HEK293 (cell line): ENCODE measurements at regions not wholly inside any gene's neighbourhood (a gene's known extent, or its start where the extent isn't known, plus 50 kb on each side); places are given as distances from the start of the nearest gene placed in this dataset.

ENCODE experiments used
- BCL11A ChIP-seq: fragments of 450-650 bp; formaldehyde crosslinking; IDR thresholded peaks from 2 replicates; pipeline ENCODE4 v1.5.1; 2016; ENCODE audit warnings: low read depth, missing biosample characterization, missing genetic modification characterization
- ELK4 ChIP-seq: IDR thresholded peaks from 2 replicates; pipeline ENCODE4 v1.6.1; 2011; ENCODE audit warnings: mild to moderate bottlenecking, low read depth, low read length, borderline replicate concordance
- GLI2 ChIP-seq: fragments of 450-650 bp; formaldehyde crosslinking; IDR thresholded peaks from 2 replicates; pipeline ENCODE4; 2017; ENCODE audit warnings: missing biosample characterization, missing genetic modification characterization, low read depth, borderline replicate concordance
- IKZF3 ChIP-seq: fragments of 450-650 bp; IDR thresholded peaks from 2 replicates; pipeline ENCODE4 v1.5.0; 2018; ENCODE audit warnings: missing biosample characterization, mild to moderate bottlenecking, missing genetic modification characterization, moderate library complexity
- MEIS1 ChIP-seq: sonication (generic); formaldehyde crosslinking; IDR thresholded peaks from 2 replicates; pipeline ENCODE4 v1.8.1; 2022; ENCODE audit warnings: missing genetic modification reagents, mild to moderate bottlenecking, borderline replicate concordance
- OSR2 ChIP-seq: fragments of 450-650 bp; formaldehyde crosslinking; IDR thresholded peaks from 2 replicates; pipeline ENCODE4 v1.5.1; 2016; ENCODE audit warnings: missing biosample characterization, missing genetic modification characterization
- PRDM4 ChIP-seq: fragments of 450-650 bp; formaldehyde crosslinking; IDR thresholded peaks from 2 replicates; pipeline ENCODE4 v1.5.1; 2017; ENCODE audit warnings: missing biosample characterization, missing genetic modification characterization
- SETDB1 ChIP-seq: IDR thresholded peaks from one replicate; pipeline ENCODE4 v1.6.1; 2017; ENCODE audit warnings: mild to moderate bottlenecking, low read length, moderate library complexity, mixed read lengths; ENCODE audit not compliant: insufficient read length
- ZBTB44 ChIP-seq: fragments of 450-650 bp; IDR thresholded peaks from 2 replicates; pipeline ENCODE4 v1.5.1; 2018; ENCODE audit warnings: missing biosample characterization, mild to moderate bottlenecking, missing genetic modification characterization
- ZBTB7A ChIP-seq: fragments of 450-650 bp; formaldehyde crosslinking; IDR thresholded peaks from 2 replicates; pipeline ENCODE4 v1.5.1; 2016; ENCODE audit warnings: low read depth, missing biosample characterization, missing genetic modification characterization
- ZEB2 ChIP-seq: fragments of 450-650 bp; formaldehyde crosslinking; IDR thresholded peaks from 2 replicates; pipeline ENCODE4 v1.5.1; 2016; ENCODE audit warnings: missing biosample characterization, missing genetic modification characterization
- ZNF157 ChIP-seq: fragments of 450-650 bp; formaldehyde crosslinking; IDR thresholded peaks from 2 replicates; pipeline ENCODE4 v1.5.1; 2016; ENCODE audit warnings: missing biosample characterization, missing genetic modification characterization
- ZNF366 ChIP-seq: fragments of 450-650 bp; formaldehyde crosslinking; conservative IDR thresholded peaks from 2 replicates; pipeline ENCODE4 v1.5.1; 2016; ENCODE audit warnings: missing biosample characterization, missing genetic modification characterization
- ZNF394 ChIP-seq: fragments of 450-650 bp; formaldehyde crosslinking; IDR thresholded peaks from 2 replicates; pipeline ENCODE4 v1.5.1; 2016; ENCODE audit warnings: missing biosample characterization, missing genetic modification characterization, mild to moderate bottlenecking, moderate library complexity, borderline replicate concordance
- ZNF510 ChIP-seq: fragments of 450-650 bp; formaldehyde crosslinking; IDR thresholded peaks from 2 replicates; pipeline ENCODE4 v1.5.1; 2018; ENCODE audit warnings: mild to moderate bottlenecking, missing genetic modification characterization, missing biosample characterization; ENCODE audit not compliant: insufficient replicate concordance
- ZNF530 ChIP-seq: fragments of 450-650 bp; formaldehyde crosslinking; IDR thresholded peaks from 2 replicates; pipeline ENCODE4 v1.5.1; 2016; ENCODE audit warnings: low read depth, missing biosample characterization, missing genetic modification characterization
- ZNF544 ChIP-seq: fragments of 450-650 bp; formaldehyde crosslinking; IDR thresholded peaks from 2 replicates; pipeline ENCODE4 v1.5.0; 2017; ENCODE audit warnings: missing biosample characterization, missing genetic modification characterization
- ZNF560 ChIP-seq: fragments of 450-650 bp; formaldehyde crosslinking; IDR thresholded peaks from 2 replicates; pipeline ENCODE4 v1.5.1; 2017; ENCODE audit warnings: missing biosample characterization, missing genetic modification characterization, borderline replicate concordance
- ZNF621 ChIP-seq: fragments of 450-650 bp; formaldehyde crosslinking; IDR thresholded peaks from 2 replicates; pipeline ENCODE4 v1.5.1; 2017; ENCODE audit warnings: missing biosample characterization, missing genetic modification characterization
- ZNF629 ChIP-seq: fragments of 450-650 bp; formaldehyde crosslinking; IDR thresholded peaks from 2 replicates; pipeline ENCODE4 v1.5.1; 2017; ENCODE audit warnings: missing biosample characterization, missing genetic modification characterization
- ZNF701 ChIP-seq: fragments of 450-650 bp; formaldehyde crosslinking; IDR thresholded peaks from 2 replicates; pipeline ENCODE4 v1.5.1; 2016; ENCODE audit warnings: missing biosample characterization, missing genetic modification characterization
- ZNF707 ChIP-seq: fragments of 450-650 bp; formaldehyde crosslinking; IDR thresholded peaks from 2 replicates; pipeline ENCODE4 v1.5.1; 2016; ENCODE audit warnings: missing biosample characterization, missing genetic modification characterization
- ZNF830 ChIP-seq: fragments of 450-650 bp; IDR thresholded peaks from 2 replicates; pipeline ENCODE4 v1.5.0; 2018; ENCODE audit warnings: missing biosample characterization, missing genetic modification characterization, low read depth, mild to moderate bottlenecking, moderate library complexity
- ZNF843 ChIP-seq: fragments of 450-650 bp; formaldehyde crosslinking; IDR thresholded peaks from 2 replicates; pipeline ENCODE4 v1.5.1; 2016; ENCODE audit warnings: missing biosample characterization, missing genetic modification characterization
- TF ChIP-seq, protein P1 (sequence below): fragments of 450-650 bp; formaldehyde crosslinking; IDR thresholded peaks from 2 replicates; pipeline ENCODE4 v1.5.1; 2016; ENCODE audit warnings: missing biosample characterization, missing genetic modification characterization
- TF ChIP-seq, protein P2 (sequence below): fragments of 450-650 bp; formaldehyde crosslinking; IDR thresholded peaks from 2 replicates; pipeline ENCODE4 v1.5.1; 2016; ENCODE audit warnings: missing biosample characterization, missing genetic modification characterization
- TF ChIP-seq, protein P3 (sequence below): fragments of 450-650 bp; formaldehyde crosslinking; IDR thresholded peaks from 2 replicates; pipeline ENCODE4 v1.5.1; 2016; ENCODE audit warnings: missing biosample characterization, missing genetic modification characterization

GRCh38 chr5:36502608-36503007, 103.8 kb upstream of the SLC1A3 start (continued):
- TF ChIP-seq ZBTB44 (tag by site-specific recombination): peak; percentile 91
- no peak for TF ChIP-seq SETDB1
- peak; percentile 97 for TF ChIP-seq ZNF843 (tag by site-specific recombination)
- TF ChIP-seq ZNF707 (tag by site-specific recombination): no peak
- TF ChIP-seq, protein P1, sequence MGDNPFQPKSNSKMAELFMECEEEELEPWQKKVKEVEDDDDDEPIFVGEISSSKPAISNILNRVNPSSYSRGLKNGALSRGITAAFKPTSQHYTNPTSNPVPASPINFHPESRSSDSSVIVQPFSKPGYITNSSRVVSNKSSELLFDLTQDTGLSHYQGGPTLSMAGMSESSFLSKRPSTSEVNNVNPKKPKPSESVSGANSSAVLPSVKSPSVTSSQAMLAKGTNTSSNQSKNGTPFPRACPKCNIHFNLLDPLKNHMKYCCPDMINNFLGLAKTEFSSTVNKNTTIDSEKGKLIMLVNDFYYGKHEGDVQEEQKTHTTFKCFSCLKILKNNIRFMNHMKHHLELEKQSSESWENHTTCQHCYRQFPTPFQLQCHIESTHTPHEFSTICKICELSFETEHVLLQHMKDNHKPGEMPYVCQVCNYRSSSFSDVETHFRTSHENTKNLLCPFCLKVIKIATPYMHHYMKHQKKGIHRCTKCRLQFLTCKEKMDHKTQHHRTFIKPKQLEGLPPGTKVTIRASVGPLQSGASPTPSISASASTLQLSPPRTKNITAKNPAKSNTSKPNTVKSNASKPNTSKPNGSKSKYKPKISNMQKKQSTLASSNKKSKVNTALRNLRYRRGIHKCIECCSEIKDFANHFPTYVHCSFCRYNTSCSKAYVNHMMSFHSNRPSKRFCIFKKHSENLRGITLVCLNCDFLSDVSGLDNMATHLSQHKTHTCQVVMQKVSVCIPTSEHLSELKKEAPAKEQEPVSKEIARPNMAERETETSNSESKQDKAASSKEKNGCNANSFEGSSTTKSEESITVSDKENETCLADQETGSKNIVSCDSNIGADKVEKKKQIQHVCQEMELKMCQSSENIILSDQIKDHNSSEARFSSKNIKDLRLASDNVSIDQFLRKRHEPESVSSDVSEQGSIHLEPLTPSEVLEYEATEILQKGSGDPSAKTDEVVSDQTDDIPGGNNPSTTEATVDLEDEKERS (tag by site-specific recombination): no peak
- peak; percentile 93 for TF ChIP-seq PRDM4 (tag by site-specific recombination)
- TF ChIP-seq, protein P2, sequence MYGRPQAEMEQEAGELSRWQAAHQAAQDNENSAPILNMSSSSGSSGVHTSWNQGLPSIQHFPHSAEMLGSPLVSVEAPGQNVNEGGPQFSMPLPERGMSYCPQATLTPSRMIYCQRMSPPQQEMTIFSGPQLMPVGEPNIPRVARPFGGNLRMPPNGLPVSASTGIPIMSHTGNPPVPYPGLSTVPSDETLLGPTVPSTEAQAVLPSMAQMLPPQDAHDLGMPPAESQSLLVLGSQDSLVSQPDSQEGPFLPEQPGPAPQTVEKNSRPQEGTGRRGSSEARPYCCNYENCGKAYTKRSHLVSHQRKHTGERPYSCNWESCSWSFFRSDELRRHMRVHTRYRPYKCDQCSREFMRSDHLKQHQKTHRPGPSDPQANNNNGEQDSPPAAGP (tag by site-specific recombination): no peak
- no peak for TF ChIP-seq ZBTB7A
- TF ChIP-seq ZNF629: peak; percentile 84
- TF ChIP-seq ZNF366 (tag by site-specific recombination): peak; percentile 91
- TF ChIP-seq ZNF510 (tag by site-specific recombination): peak; percentile 5
- TF ChIP-seq ZNF621 (tag by site-specific recombination): no peak
- TF ChIP-seq ZNF701 (tag by site-specific recombination): no peak
- peak; percentile 98 for TF ChIP-seq OSR2 (tag by site-specific recombination)
- peak; percentile 84 for TF ChIP-seq ZEB2 (tag by site-specific recombination)
- TF ChIP-seq MEIS1 (CRISPR knock-in tag): no peak; the same call in 1 of the 2 replicates
- TF ChIP-seq IKZF3 (tag by site-specific recombination): peak; percentile 57; the same call in 1 of the 2 replicates
- TF ChIP-seq, protein P3, sequence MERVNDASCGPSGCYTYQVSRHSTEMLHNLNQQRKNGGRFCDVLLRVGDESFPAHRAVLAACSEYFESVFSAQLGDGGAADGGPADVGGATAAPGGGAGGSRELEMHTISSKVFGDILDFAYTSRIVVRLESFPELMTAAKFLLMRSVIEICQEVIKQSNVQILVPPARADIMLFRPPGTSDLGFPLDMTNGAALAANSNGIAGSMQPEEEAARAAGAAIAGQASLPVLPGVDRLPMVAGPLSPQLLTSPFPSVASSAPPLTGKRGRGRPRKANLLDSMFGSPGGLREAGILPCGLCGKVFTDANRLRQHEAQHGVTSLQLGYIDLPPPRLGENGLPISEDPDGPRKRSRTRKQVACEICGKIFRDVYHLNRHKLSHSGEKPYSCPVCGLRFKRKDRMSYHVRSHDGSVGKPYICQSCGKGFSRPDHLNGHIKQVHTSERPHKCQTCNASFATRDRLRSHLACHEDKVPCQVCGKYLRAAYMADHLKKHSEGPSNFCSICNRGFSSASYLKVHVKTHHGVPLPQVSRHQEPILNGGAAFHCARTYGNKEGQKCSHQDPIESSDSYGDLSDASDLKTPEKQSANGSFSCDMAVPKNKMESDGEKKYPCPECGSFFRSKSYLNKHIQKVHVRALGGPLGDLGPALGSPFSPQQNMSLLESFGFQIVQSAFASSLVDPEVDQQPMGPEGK (tag by site-specific recombination): 0 out of 2 replicates have a peak, but pooled peaks have one; percentile 31
- no peak for TF ChIP-seq ELK4
- peak; percentile 27; the same call in 1 of the 2 replicates for TF ChIP-seq GLI2
- TF ChIP-seq ZNF394 (tag by site-specific recombination): peak; percentile 77
- no peak for TF ChIP-seq ZNF560
- TF ChIP-seq ZNF157 (tag by site-specific recombination): no peak
- TF ChIP-seq ZNF830 (tag by site-specific recombination): no peak
- no peak for TF ChIP-seq ZNF530 (tag by site-specific recombination)
- no peak for TF ChIP-seq ZNF544 (tag by site-specific recombination)
- 0 out of 2 replicates have a peak, but pooled peaks have one; percentile 74 for TF ChIP-seq BCL11A (tag by site-specific recombination)
